Right lobe of liver (tissue), 6 donors: ENCODE measurements at regions not wholly inside any gene's neighbourhood (a gene's known extent, or its start where the extent isn't known, plus 50 kb on each side); places are given as distances from the start of the nearest gene placed in this dataset.

Experiments used
- ATAC-seq, 4 donors: fragments of 200-7000 bp; cut with Tn5 transposase; one replicate each; pipeline ENCODE4 v1.9.1; 2020; ENCODE audit warnings: mild to moderate bottlenecking in 4 of 4, moderate library complexity in 4 of 4
- DNase-seq, 3 donors: peaks; one replicate each; pipeline ENCODE4 v3.0.0-alpha.2; 2020
- H3K27ac ChIP-seq, 3 donors: fragments of 200-600 bp; one replicate each; pipeline ENCODE4 v1.8.0; 2022
- H3K27me3 ChIP-seq, 2 donors: fragments of 200-600 bp; one replicate each; pipeline ENCODE4 v1.8.0; 2022
- H3K36me3 ChIP-seq, 4 donors: fragments of 200-600 bp; sonication (generic) in 1 of 4; one replicate each; pipeline versions ENCODE4 v1.5.1 to v1.8.0; 2017 to 2022; ENCODE audit warnings: control low read depth in 1 of 4
- H3K4me1 ChIP-seq, 4 donors: fragments of 200-600 bp; sonication (generic) in 1 of 4; one replicate each; pipeline versions ENCODE4 v1.5.1 to v1.8.0; 2017 to 2022; ENCODE audit warnings: control low read depth in 1 of 4
- H3K4me3 ChIP-seq, 3 donors: fragments of 200-600 bp; one replicate each; pipeline ENCODE4 v1.8.0; 2022
- H3K9me3 ChIP-seq, 4 donors: fragments of 200-600 bp; sonication (generic) in 1 of 4; one replicate each; pipeline versions ENCODE4 v1.5.1 to v1.8.0; 2017 to 2022; ENCODE audit warnings: control low read depth in 1 of 4
- POLR2A ChIP-seq: fragments of 450-650 bp; IDR thresholded peaks from one replicate; pipeline ENCODE4 v1.6.1; 2017; ENCODE audit warnings: antibody characterized with exemption, mild to moderate bottlenecking
- WGBS: methylation state at CpG from one replicate; pipeline ENCODE4 v1.1.6; 2018; ENCODE audit warnings: low coverage, low lambda C conversion rate; ENCODE audit not compliant: insufficient coverage; ENCODE audit errors: missing lambda C conversion rate; 5-methylcytosine and 5-hydroxymethylcytosine counted together
- intact Hi-C, 2 donors: fragments of 100-400 bp; cut with DNase I; formaldehyde crosslinking; loops; one replicate each; pipeline versions ENCODE4 v1.11.2 to v1.14.1; 2022
- TF ChIP-seq, protein P1 (sequence below), 4 donors: fragments of 200-600 bp in 3 of 4; fragments of 450-650 bp in 1 of 4; IDR thresholded peaks; one replicate each; pipeline versions ENCODE4 v1.5.1 to v1.8.0; 2016 to 2022; ENCODE audit warnings: antibody characterized with exemption in 4 of 4, mild to moderate bottlenecking in 2 of 4
- donor health status: DM: no; HTN: yes; CAD: no.
- donor health status: DM: no; HTN: no; CAD: no.
- donor health status: DM: no; HTN: no; CAD: no.
- donor health status: DM: no; HTN: yes; CAD: no.
- donor health status: DM: no; HTN: yes; CAD: no.

DNA sequence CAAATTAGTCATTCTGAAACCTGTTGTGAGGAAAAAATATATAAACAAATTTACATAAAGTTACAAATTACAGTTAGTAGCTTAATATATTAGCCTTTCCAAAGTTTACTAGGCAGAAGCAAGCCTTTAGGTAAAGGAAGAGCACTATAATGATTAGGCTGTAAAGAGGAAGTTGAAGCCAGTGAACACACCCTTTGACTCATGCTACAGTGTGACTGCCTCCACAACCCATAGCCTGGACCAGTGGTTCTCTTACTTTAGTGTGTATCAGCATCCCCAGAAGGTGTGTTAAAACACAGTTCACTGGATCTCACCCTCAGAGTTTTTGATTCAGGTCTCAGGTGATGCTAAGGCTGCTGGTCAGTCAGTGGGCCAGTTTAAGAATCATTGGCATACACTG is 91.4 kb upstream of the DEFB112 start:
- no peak overlapping the region for H3K4me3 ChIP-seq
- no peak for DNase-seq
- TF ChIP-seq, protein P1, sequence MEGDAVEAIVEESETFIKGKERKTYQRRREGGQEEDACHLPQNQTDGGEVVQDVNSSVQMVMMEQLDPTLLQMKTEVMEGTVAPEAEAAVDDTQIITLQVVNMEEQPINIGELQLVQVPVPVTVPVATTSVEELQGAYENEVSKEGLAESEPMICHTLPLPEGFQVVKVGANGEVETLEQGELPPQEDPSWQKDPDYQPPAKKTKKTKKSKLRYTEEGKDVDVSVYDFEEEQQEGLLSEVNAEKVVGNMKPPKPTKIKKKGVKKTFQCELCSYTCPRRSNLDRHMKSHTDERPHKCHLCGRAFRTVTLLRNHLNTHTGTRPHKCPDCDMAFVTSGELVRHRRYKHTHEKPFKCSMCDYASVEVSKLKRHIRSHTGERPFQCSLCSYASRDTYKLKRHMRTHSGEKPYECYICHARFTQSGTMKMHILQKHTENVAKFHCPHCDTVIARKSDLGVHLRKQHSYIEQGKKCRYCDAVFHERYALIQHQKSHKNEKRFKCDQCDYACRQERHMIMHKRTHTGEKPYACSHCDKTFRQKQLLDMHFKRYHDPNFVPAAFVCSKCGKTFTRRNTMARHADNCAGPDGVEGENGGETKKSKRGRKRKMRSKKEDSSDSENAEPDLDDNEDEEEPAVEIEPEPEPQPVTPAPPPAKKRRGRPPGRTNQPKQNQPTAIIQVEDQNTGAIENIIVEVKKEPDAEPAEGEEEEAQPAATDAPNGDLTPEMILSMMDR (IDR thresholded peaks at IDR 0.05) = no peak
- no peak for TF ChIP-seq POLR2A
- H3K4me1 ChIP-seq = no peaks in the 10 kb centered on the region
- intact Hi-C loops = no loop called here
- ATAC-seq = no peak
- H3K27me3 ChIP-seq = no peaks in the 10 kb centered on the region
- no peak overlapping the region for H3K27ac ChIP-seq
- no peaks in the 10 kb centered on the region for H3K36me3 ChIP-seq
- H3K9me3 ChIP-seq = no peaks in the 10 kb centered on the region

DNA sequence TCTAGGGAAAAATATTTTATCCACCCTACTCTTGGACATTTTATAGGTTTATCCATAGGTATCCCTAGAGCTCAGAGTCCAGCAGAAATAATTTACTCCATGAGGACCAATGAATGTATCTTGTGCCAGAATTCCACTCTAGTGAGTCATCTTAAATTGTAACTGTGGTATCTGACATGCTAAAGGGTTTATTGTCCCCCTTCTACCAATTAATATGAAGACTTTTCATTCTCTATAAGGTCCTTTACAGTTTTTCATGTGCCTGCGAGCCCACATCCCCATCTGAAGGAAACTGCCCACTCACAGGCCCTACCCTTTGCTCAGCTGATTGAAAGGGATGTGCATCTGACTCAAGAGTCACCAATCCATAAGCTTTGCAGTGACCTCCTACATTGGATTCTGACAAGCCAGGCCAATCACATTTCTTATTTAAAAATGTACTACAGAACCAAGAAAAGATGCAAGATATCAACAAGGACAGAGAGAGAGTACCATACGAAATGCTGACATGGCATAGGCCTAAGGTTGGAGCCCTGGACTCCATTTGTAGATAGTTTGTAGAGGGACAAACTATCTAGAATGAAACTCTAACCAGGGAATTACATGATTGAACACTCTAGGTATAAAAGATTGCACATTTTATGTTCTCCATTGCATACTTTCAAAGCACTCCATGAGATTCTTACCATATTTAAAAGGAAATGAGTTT is 93.4 kb upstream of the DEFB112 start:
- Histone ChIP-seq H3K36me3 (no peaks in the 10 kb centered on the region), H3K9me3 (no peaks in the 10 kb centered on the region), H3K4me3 (no peak overlapping the region), H3K4me1 (no peaks in the 10 kb centered on the region), H3K27me3 (no peaks in the 10 kb centered on the region), H3K27ac (no peak overlapping the region)
- no peak for TF ChIP-seq POLR2A
- TF ChIP-seq, protein P1 (IDR thresholded peaks at IDR 0.05) = no peak
- no peak for DNase-seq
- ATAC-seq = no peak
- intact Hi-C loops = no loop called here
- 53% methylated on average over 2 of the region's 2 CpGs for WGBS

DNA sequence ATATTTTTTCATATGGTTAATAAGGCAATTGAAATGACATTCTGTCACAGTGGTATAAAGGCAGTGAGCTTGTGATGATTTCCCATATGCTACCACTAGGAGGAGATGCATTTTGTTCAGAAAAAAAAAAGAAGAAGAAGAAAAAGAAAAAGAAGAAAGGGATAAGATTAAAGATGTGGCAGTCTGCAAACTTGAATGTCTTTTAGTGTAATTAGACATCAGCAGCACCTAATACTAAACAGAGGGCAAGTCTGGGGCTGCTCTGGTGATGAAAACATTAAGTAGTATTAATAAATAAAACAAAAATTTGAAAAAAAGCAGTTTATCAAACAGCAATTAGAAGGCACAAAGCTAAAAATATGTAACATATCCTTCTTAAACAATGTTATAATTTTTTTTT is 95.4 kb upstream of the DEFB112 start:
- H3K27ac ChIP-seq = no peak overlapping the region
- H3K27me3 ChIP-seq = no peaks in the 10 kb centered on the region
- DNase-seq (no peak), ATAC-seq (peak in 1 of 4 donors; percentile 24)
- intact Hi-C loops = no loop called here
- H3K36me3 ChIP-seq = no peaks in the 10 kb centered on the region
- no peak overlapping the region for H3K4me3 ChIP-seq
- H3K9me3 ChIP-seq = no peaks in the 10 kb centered on the region
- no peak for TF ChIP-seq POLR2A
- TF ChIP-seq, protein P1 (IDR thresholded peaks at IDR 0.05) = peak in 3 of 4 donors; percentile 38 to 50 (median 49)
- no peaks in the 10 kb centered on the region for H3K4me1 ChIP-seq

DNA sequence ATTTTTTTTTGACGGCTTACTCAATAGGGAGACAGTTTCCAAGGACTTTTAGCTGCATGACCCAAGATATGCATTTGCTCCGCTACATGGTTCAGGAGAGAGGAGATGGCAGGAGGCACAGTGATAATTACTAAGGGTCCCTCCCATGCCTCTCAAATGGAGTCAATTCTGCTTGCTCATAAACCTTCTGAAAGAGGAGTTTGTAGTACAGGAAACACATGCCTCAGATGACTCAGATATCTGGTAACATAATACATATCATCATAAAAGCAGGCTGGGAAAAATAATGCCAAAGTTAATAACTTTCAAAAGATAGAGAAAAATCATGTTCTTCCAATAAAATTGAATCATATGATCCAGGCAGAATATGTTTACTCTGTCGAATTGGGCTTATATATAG is 97.6 kb upstream of the DEFB112 start:
- DNase-seq = no peak
- H3K36me3 ChIP-seq = no peaks in the 10 kb centered on the region
- H3K4me1 ChIP-seq = no peaks in the 10 kb centered on the region
- TF ChIP-seq, protein P1 (IDR thresholded peaks at IDR 0.05) = no peak
- no peak for TF ChIP-seq POLR2A
- no peak overlapping the region for H3K27ac ChIP-seq
- H3K9me3 ChIP-seq = no peaks in the 10 kb centered on the region
- H3K27me3 ChIP-seq = no peaks in the 10 kb centered on the region
- H3K4me3 ChIP-seq = no peak overlapping the region
- no peak for ATAC-seq
- 68% methylated on average over 3 of the region's 3 CpGs for WGBS
- intact Hi-C loops = no loop called here

DNA sequence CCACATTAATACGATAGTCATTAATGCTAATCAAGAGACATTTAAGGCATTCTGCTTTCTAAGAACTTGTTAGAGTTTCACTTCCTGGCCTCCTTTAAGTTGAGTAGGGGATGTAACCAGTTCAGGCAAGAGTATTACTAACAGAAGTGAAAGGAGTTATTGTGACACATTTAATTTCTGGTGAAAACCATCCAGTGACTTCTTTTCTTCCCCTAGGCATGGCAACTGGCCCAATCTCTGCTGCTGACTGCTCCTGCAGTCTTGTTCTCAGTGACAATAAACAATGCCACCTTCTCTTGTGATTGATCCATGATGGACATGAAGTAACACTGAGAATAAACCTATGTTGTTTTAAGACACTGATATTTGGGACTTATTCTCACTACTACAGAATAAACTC is 130.9 kb upstream of the DEFB112 start:
- intact Hi-C loops = no loop called here

More for the DNA sequence above, 130.9 kb upstream of the DEFB112 start:
- TF ChIP-seq, protein P1 (IDR thresholded peaks at IDR 0.05) = no peak
- no peak for TF ChIP-seq POLR2A
- DNase-seq (no peak), ATAC-seq (no peak)
- Histone ChIP-seq H3K27ac (no peak overlapping the region), H3K9me3 (no peaks in the 10 kb centered on the region), H3K4me1 (no peaks in the 10 kb centered on the region), H3K27me3 (no peaks in the 10 kb centered on the region), H3K4me3 (no peak overlapping the region), H3K36me3 (no peaks in the 10 kb centered on the region)
- 67% methylated on average over 1 of the region's 1 CpG for WGBS
